D721Med (cell line): ENCODE measurements at regions not wholly inside any gene's neighbourhood (a gene's known extent, or its start where the extent isn't known, plus 50 kb on each side); places are given as distances from the start of the nearest gene placed in this dataset.

Experiments used
- DNase-seq: peaks from one replicate; pipeline ENCODE4 v3.0.0; 2011; ENCODE audit warnings: low spot score; ENCODE audit not compliant: insufficient read length
- FAIRE-seq: peaks from 2 replicates; lab custom pipeline; 2011; peaks lifted over from hg19 to GRCh38; lab: Jason Lieb, UNC
- TF ChIP-seq, protein P1 (sequence below): IDR thresholded peaks from 2 replicates; pipeline ENCODE4 v1.5.1; 2012; ENCODE audit warnings: mild to moderate bottlenecking, control low read depth; ENCODE audit not compliant: insufficient read depth; ENCODE audit errors: missing control alignments

DNA sequence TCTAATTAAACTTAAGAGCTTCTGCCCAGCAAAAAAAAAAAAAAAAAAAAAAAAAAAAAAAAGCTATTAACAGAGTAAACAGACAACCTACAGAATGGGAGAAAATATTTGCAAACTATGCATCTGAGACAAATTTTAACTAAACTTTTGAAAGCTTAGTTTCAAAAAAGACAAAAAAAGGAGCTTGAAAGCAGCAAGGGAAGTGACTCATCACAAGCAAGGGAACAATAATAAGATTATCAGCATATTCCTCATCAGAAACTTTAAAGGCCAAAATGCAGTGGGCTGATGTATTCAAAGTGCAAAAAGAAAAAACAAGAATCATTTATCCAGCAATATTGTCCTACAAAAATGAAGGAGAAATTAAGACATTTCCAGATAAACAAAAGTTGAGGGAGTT is 158.6 kb downstream of the RNF144B start:
- DNase-seq = no peak
- FAIRE-seq = no peak
- TF ChIP-seq, protein P1, sequence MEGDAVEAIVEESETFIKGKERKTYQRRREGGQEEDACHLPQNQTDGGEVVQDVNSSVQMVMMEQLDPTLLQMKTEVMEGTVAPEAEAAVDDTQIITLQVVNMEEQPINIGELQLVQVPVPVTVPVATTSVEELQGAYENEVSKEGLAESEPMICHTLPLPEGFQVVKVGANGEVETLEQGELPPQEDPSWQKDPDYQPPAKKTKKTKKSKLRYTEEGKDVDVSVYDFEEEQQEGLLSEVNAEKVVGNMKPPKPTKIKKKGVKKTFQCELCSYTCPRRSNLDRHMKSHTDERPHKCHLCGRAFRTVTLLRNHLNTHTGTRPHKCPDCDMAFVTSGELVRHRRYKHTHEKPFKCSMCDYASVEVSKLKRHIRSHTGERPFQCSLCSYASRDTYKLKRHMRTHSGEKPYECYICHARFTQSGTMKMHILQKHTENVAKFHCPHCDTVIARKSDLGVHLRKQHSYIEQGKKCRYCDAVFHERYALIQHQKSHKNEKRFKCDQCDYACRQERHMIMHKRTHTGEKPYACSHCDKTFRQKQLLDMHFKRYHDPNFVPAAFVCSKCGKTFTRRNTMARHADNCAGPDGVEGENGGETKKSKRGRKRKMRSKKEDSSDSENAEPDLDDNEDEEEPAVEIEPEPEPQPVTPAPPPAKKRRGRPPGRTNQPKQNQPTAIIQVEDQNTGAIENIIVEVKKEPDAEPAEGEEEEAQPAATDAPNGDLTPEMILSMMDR = no peak

DNA sequence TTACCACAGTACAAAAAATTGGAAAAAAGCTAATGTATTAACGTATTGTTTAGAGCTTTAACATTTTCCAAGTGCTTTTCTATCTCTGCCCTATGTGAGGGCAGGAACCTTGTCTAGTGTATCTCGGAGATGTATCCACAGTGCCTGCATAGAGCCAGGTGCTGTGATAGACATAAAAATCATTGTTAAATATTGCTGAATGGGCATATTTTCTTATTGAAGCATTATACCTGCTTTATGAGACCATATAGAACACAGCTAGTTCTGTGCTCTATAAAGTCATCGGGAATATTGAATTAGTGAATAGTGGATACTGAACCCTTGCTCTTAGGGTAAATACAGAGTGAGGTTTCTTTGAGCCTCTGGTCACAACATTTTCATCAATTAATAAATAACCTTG is 163.0 kb downstream of the RNF144B start:
- DNase-seq (no peak), FAIRE-seq (no peak)
- TF ChIP-seq, protein P1 = no peak

DNA sequence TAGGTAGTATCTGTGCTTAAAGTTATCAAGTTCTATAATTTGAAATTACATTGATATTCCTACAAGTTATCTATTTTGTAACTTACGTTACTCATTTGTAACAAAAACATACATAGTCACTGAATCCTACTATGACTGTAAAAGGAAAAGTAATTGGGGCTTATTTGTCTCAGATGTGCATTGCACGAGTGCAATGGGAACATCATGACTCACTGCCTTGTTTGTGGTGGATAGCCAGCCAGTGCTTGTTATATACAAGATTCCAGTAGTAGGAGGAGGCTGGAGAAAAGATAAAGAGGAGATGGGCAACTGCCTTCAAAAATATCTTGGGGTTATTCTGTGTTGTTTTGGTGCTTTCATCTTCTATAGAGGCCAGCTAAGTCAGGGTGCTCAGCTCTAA is 164.1 kb downstream of the RNF144B start:
- DNase-seq = no peak
- FAIRE-seq = no peak
- TF ChIP-seq, protein P1 = no peak

DNA sequence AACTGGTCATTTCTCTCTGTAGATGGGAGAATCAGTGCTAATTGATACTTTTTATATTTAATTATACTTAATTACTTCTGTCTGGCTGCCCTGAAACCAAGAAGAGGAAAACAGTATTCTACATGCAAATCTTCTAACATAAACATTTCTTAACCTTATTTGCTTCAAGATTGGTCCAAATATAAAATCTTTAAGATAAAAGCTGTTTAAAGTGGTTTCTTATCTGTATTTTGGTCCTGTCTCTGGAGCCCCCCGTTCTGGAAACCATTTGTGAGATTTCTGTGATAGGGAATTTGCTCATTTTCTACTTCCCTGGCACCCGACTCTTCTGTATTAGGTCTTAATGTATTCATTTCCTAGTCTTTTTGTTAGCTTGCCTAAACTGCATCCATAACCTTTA is 168.6 kb downstream of the RNF144B start:
- FAIRE-seq = no peak
- TF ChIP-seq, protein P1 = no peak
- no peak for DNase-seq

DNA sequence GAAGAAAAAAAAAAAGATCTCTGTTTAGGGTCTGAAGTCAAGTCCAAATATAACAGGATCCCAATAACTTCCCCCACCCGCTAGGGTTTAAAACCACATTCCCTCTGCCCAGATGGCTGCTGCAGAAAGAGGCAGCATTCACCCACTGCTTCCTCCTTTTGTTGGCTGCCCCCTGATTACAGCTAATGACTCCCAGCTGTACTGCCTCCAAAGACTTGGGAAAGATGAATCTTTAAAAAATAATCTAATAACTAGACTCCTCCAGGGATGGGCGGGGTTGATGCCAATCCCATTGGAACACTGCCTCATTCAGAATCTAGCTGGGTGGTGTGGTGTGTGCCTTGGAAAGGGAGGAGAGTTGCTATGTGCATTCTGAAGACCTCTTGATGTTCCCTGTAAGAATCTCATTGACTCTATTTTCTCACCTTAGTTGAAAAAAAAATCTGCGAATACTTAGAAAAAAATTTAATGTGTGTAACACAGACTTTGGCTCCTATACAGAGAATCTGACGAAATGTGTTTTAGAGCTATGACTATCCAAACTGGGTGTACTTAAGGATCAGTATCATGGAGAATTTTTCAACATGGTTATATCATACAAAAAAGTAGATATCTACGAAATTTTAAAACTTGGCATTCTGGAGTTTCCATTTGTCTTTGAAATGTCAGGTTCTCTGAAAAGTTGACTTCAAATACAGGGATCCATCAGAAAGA is 174.0 kb downstream of the RNF144B start:
- no peak for FAIRE-seq
- TF ChIP-seq, protein P1 = no peak

DNA sequence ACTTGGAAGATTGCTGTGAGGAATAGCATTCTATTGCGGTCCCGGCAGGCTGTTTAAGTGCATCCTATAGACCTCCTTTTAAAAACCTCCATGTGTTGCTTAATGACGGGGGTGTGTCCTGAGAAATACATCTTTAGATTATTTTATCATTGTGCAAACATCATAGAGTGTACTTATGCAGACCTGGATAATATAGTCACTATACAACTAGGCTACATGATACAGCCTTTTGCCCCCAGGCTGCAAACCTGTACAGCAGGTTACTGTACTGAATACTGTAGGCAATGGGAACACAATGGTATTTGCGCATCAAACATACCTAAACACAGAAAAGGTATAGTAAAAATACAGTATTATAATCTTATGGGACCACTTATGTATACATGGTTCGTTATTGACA is 175.6 kb downstream of the RNF144B start:
- no peak for FAIRE-seq
- TF ChIP-seq, protein P1 = no peak
- DNase-seq = no peak

More for the DNA sequence above, 174.0 kb downstream of the RNF144B start:
- no peak for DNase-seq

DNA sequence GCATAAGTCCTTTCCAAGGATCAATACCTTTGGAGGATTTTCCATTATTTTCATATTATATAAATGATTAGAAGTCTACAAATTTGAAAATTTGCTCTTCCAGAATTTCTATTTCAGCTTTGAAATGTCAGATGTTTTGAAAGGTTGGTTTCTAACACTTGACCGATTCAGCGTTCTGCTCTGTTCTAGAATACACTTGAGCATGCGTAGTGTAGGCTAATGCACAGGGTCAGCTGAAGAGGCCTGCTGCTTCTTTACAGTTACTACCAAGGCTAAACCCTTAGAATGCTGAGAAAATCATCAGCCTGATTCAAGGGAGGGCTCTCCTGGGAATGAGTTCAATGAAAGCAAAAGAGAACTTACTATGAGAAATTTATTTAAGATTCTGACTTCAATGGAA is 177.6 kb downstream of the RNF144B start:
- no peak for DNase-seq
- no peak for FAIRE-seq
- TF ChIP-seq, protein P1 = no peak
